A549 (cell line): ENCODE measurements at regions not wholly inside any gene's neighbourhood (a gene's known extent, or its start where the extent isn't known, plus 50 kb on each side); places are given as distances from the start of the nearest gene placed in this dataset.

Experiments
- ATAC-seq, 2 experiments: fragments of 200-7000 bp in 1 of 2; fragments of >200 bp in 1 of 2; cut with Nextera tagmentation in 1 of 2; cut with Tn5 transposase in 1 of 2; 3 replicates each; pipeline versions ENCODE4 v1.8.0 to v1.9.1; 2018 to 2020; ENCODE audit warnings: mild to moderate bottlenecking in 1 of 2, moderate library complexity in 1 of 2
- CTCF ChIA-PET: fragments of 300-600 bp; sonication (Branson Sonifier 250); formaldehyde crosslinking; extraction: SDS; loops from one replicate; lab custom pipeline; 2021; ENCODE audit warnings: antibody characterized with exemption, inconsistent platforms; lab: Yijun Ruan, JAX
- POLR2A ChIA-PET: fragments of 350-600 bp; formaldehyde crosslinking; extraction: SDS; loops from one replicate; lab custom pipeline; 2021; ENCODE audit warnings: antibody characterized with exemption, inconsistent platforms; lab: Yijun Ruan, JAX
- DNase-seq, 2 experiments: peaks; one replicate each; pipeline versions ENCODE4 v3.0.0 to v3.0.0-alpha.2; 2011 to 2016; ENCODE audit warnings: low read depth in 1 of 2, low spot score in 1 of 2
- FAIRE-seq: peaks from 2 replicates; lab custom pipeline; 2011; peaks lifted over from hg19 to GRCh38; lab: Jason Lieb, UNC
- H3K27ac ChIP-seq, 2 experiments: fragments of >200 bp; sonication (Bioruptor Twin); formaldehyde crosslinking; 3 replicates each; pipeline ENCODE4 v1.5.1; 2016 to 2017
- H3K4me1 ChIP-seq: fragments of >200 bp; sonication (Bioruptor Twin); formaldehyde crosslinking; 3 replicates; pipeline ENCODE4 v1.6.1; 2016
- H3K4me2 ChIP-seq: fragments of >200 bp; sonication (Bioruptor Twin); formaldehyde crosslinking; 3 replicates; pipeline ENCODE4 v1.6.1; 2016
- H3K4me3 ChIP-seq: fragments of >200 bp; sonication (Bioruptor Twin); formaldehyde crosslinking; 3 replicates; pipeline ENCODE4 v1.5.1; 2016
- H3K9me3 ChIP-seq: fragments of >200 bp; sonication (Bioruptor Twin); formaldehyde crosslinking; 3 replicates; pipeline ENCODE4 v1.6.1; 2016
- CBX8 ChIP-seq: fragments of 200-600 bp; sonication (generic); IDR thresholded peaks from 2 replicates; pipeline ENCODE4 v1.6.1; 2016
- CHD4 ChIP-seq: fragments of 200-600 bp; sonication (generic); IDR thresholded peaks from 2 replicates; pipeline ENCODE4 v1.6.1; 2016; ENCODE audit warnings: antibody characterized with exemption, mild to moderate bottlenecking, borderline replicate concordance
- EHF ChIP-seq: fragments of 250-450 bp; sonication (Bioruptor Pico); IDR thresholded peaks from 2 replicates; pipeline ENCODE4 v1.5.0; 2020; ENCODE audit warnings: mild to moderate bottlenecking
- EHMT2 ChIP-seq: fragments of 200-600 bp; sonication (generic); IDR thresholded peaks from 2 replicates; pipeline ENCODE4 v1.6.1; 2016; ENCODE audit warnings: antibody characterized with exemption, low read depth, mild to moderate bottlenecking, moderate library complexity
- FOSL2 ChIP-seq, 2 experiments: fragments of 450-650 bp in 1 of 2; fragments of >200 bp in 1 of 2; sonication (Bioruptor Twin) in 1 of 2; formaldehyde crosslinking; IDR thresholded peaks; 2 replicates each; pipeline versions ENCODE4 v1.5.0 to v1.6.1; 2016 to 2020; ENCODE audit warnings: mild to moderate bottlenecking in 1 of 2, moderate library complexity in 1 of 2
- GATA3 ChIP-seq: IDR thresholded peaks from 2 replicates; pipeline ENCODE4 v1.6.1; 2012; ENCODE audit warnings: borderline replicate concordance
- JUN ChIP-seq, 2 experiments: fragments of >200 bp; sonication (Bioruptor Twin); formaldehyde crosslinking; IDR thresholded peaks; 2 replicates in 1 of 2; 3 replicates in 1 of 2; pipeline ENCODE4 v1.6.1; 2016 to 2017
- KDM5A ChIP-seq: fragments of 200-600 bp; sonication (generic); IDR thresholded peaks from 2 replicates; pipeline ENCODE4 v1.6.1; 2016; ENCODE audit warnings: antibody characterized with exemption, mild to moderate bottlenecking
- MAZ ChIP-seq: fragments of 150-350 bp; IDR thresholded peaks from 2 replicates; pipeline ENCODE4 v1.6.1; 2014; ENCODE audit warnings: antibody characterized with exemption, low read depth, low read length, borderline replicate concordance
- NFE2L2 ChIP-seq: fragments of 150-350 bp; conservative IDR thresholded peaks from 2 replicates; pipeline ENCODE4 v1.6.1; 2014; ENCODE audit warnings: low read length
- NR3C1 ChIP-seq: fragments of >200 bp; sonication (Bioruptor Twin); formaldehyde crosslinking; IDR thresholded peaks from 3 replicates; pipeline ENCODE4 v1.6.1; 2017
- PHF8 ChIP-seq: fragments of 200-600 bp; sonication (generic); IDR thresholded peaks from 2 replicates; pipeline ENCODE4 v1.6.1; 2016; ENCODE audit warnings: low read depth, mild to moderate bottlenecking, antibody characterized with exemption, moderate library complexity, borderline replicate concordance
- RAD21 ChIP-seq, 2 experiments: fragments of >200 bp in 1 of 2; sonication (Bioruptor Twin) in 1 of 2; formaldehyde crosslinking in 1 of 2; IDR thresholded peaks in 1 of 2; conservative IDR thresholded peaks in 1 of 2; 2 replicates in 1 of 2; 3 replicates in 1 of 2; pipeline ENCODE4 v1.6.1; 2012 to 2018; ENCODE audit warnings: inconsistent platforms in 1 of 2
- RCOR1 ChIP-seq: fragments of 150-350 bp; IDR thresholded peaks from 2 replicates; pipeline ENCODE4 v1.6.1; 2014; ENCODE audit warnings: antibody characterized with exemption, low read length, low read depth
- TP53 ChIP-seq: fragments of 250-450 bp; sonication (Bioruptor Pico); IDR thresholded peaks from 2 replicates; pipeline ENCODE4 v1.5.0; 2021; ENCODE audit warnings: mild to moderate bottlenecking, moderate library complexity
- WGBS: methylation state at CpG from one replicate; pipeline ENCODE4 v1.1.6; 2017; ENCODE audit errors: missing lambda C conversion rate; 5-methylcytosine and 5-hydroxymethylcytosine counted together
- TF ChIP-seq, protein P1 (sequence below): IDR thresholded peaks from 2 replicates; pipeline ENCODE4 v1.6.1; 2012
- TF ChIP-seq, protein P2 (sequence below): fragments of >200 bp; sonication (Bioruptor Twin); formaldehyde crosslinking; IDR thresholded peaks from 3 replicates; pipeline ENCODE4 v1.5.1; 2016
- TF ChIP-seq, protein P3 (sequence below): fragments of 200-600 bp; sonication (generic); IDR thresholded peaks from 2 replicates; pipeline ENCODE4 v1.6.1; 2016; ENCODE audit warnings: antibody characterized with exemption, mild to moderate bottlenecking, moderate library complexity
- TF ChIP-seq, protein P4 (sequence below): fragments of 250-450 bp; sonication (Bioruptor Pico); IDR thresholded peaks from 2 replicates; pipeline ENCODE4 v1.5.0; 2021; ENCODE audit warnings: mild to moderate bottlenecking, moderate library complexity, borderline replicate concordance
- TF ChIP-seq, protein P5 (sequence below): fragments of >200 bp; sonication (Bioruptor Twin); formaldehyde crosslinking; IDR thresholded peaks from 2 replicates; pipeline ENCODE4 v1.6.1; 2016

DNA sequence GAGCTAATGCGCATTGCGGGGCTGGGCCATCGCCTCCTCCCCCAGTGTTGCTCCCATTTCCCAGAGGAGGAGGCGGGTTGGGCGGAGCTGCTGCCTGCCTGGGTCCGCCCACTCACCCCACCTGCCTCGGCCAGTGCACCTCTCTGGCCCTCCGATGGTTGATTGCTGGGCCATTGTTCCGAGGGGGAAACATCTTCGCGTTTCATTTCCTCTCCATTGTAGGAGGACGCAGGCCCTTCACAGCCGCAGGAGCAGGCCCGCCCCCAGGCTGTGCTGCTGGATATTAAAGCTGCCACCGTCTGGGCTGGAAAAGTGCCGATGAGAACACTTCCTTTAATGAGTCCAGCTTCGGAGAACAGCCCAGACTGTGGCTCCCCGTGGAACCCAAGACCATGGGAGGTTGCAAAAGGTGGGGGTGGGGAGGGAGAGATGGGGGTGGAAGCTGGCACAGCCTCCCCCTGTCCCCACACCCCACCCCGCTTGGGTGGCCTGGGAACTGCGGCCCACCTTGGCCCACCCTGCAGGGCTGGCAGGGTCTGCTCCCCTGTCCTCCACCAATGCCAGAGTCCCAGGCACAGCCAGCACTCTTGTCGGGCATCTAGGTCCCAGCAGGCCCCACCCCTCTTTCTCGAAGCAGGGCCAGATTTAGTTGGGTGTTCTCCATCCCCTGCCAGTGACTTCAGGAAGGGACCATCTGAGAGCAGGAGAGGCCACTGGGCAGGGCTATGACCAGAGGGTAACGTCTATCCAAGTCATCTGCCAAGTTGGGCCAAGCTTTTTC is 96.6 kb downstream of the ADRA2C start:
- no peak for FAIRE-seq
- Histone ChIP-seq H3K4me2 (no peak overlapping the region), H3K4me3 (no peak overlapping the region), H3K9me3 (no peaks in the 10 kb centered on the region), H3K4me1 (no peaks in the 10 kb centered on the region), H3K27ac (no peak overlapping the region)
- ATAC-seq: no peak
- POLR2A ChIA-PET: no interaction called here
- WGBS: 46% methylated on average over 7 of the region's 23 CpGs
- DNase-seq: no peak
- TF ChIP-seq, protein P1, sequence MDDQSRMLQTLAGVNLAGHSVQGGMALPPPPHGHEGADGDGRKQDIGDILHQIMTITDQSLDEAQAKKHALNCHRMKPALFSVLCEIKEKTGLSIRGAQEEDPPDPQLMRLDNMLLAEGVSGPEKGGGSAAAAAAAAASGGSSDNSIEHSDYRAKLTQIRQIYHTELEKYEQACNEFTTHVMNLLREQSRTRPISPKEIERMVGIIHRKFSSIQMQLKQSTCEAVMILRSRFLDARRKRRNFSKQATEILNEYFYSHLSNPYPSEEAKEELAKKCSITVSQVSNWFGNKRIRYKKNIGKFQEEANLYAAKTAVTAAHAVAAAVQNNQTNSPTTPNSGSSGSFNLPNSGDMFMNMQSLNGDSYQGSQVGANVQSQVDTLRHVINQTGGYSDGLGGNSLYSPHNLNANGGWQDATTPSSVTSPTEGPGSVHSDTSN: no peak
- no peak for TF ChIP-seq CHD4
- TF ChIP-seq CBX8: no peak
- TF ChIP-seq PHF8: no peak
- no peak for TF ChIP-seq NFE2L2
- TF ChIP-seq JUN (IDR thresholded peaks at IDR 0.05): no peak
- TF ChIP-seq, protein P2, sequence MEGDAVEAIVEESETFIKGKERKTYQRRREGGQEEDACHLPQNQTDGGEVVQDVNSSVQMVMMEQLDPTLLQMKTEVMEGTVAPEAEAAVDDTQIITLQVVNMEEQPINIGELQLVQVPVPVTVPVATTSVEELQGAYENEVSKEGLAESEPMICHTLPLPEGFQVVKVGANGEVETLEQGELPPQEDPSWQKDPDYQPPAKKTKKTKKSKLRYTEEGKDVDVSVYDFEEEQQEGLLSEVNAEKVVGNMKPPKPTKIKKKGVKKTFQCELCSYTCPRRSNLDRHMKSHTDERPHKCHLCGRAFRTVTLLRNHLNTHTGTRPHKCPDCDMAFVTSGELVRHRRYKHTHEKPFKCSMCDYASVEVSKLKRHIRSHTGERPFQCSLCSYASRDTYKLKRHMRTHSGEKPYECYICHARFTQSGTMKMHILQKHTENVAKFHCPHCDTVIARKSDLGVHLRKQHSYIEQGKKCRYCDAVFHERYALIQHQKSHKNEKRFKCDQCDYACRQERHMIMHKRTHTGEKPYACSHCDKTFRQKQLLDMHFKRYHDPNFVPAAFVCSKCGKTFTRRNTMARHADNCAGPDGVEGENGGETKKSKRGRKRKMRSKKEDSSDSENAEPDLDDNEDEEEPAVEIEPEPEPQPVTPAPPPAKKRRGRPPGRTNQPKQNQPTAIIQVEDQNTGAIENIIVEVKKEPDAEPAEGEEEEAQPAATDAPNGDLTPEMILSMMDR: no peak
- no peak for TF ChIP-seq KDM5A
- no peak for TF ChIP-seq TP53 (CRISPR knock-in tag)
- no peak for TF ChIP-seq RAD21 (conservative IDR thresholded peaks at IDR 0.05 in 1 of 2, IDR thresholded peaks at IDR 0.05 in 1 of 2)
- TF ChIP-seq, protein P3, sequence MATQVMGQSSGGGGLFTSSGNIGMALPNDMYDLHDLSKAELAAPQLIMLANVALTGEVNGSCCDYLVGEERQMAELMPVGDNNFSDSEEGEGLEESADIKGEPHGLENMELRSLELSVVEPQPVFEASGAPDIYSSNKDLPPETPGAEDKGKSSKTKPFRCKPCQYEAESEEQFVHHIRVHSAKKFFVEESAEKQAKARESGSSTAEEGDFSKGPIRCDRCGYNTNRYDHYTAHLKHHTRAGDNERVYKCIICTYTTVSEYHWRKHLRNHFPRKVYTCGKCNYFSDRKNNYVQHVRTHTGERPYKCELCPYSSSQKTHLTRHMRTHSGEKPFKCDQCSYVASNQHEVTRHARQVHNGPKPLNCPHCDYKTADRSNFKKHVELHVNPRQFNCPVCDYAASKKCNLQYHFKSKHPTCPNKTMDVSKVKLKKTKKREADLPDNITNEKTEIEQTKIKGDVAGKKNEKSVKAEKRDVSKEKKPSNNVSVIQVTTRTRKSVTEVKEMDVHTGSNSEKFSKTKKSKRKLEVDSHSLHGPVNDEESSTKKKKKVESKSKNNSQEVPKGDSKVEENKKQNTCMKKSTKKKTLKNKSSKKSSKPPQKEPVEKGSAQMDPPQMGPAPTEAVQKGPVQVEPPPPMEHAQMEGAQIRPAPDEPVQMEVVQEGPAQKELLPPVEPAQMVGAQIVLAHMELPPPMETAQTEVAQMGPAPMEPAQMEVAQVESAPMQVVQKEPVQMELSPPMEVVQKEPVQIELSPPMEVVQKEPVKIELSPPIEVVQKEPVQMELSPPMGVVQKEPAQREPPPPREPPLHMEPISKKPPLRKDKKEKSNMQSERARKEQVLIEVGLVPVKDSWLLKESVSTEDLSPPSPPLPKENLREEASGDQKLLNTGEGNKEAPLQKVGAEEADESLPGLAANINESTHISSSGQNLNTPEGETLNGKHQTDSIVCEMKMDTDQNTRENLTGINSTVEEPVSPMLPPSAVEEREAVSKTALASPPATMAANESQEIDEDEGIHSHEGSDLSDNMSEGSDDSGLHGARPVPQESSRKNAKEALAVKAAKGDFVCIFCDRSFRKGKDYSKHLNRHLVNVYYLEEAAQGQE: no peak
- TF ChIP-seq MAZ: no peak
- TF ChIP-seq EHF (CRISPR knock-in tag): no peak
- TF ChIP-seq, all 56 proteins: peak for 0
- CTCF ChIA-PET: interaction anchor here (1.0 kb wide), 1 partner anchor 18 kb away, joined by 4 read pairs; no protein-coding TSS in a partner anchor

DNA sequence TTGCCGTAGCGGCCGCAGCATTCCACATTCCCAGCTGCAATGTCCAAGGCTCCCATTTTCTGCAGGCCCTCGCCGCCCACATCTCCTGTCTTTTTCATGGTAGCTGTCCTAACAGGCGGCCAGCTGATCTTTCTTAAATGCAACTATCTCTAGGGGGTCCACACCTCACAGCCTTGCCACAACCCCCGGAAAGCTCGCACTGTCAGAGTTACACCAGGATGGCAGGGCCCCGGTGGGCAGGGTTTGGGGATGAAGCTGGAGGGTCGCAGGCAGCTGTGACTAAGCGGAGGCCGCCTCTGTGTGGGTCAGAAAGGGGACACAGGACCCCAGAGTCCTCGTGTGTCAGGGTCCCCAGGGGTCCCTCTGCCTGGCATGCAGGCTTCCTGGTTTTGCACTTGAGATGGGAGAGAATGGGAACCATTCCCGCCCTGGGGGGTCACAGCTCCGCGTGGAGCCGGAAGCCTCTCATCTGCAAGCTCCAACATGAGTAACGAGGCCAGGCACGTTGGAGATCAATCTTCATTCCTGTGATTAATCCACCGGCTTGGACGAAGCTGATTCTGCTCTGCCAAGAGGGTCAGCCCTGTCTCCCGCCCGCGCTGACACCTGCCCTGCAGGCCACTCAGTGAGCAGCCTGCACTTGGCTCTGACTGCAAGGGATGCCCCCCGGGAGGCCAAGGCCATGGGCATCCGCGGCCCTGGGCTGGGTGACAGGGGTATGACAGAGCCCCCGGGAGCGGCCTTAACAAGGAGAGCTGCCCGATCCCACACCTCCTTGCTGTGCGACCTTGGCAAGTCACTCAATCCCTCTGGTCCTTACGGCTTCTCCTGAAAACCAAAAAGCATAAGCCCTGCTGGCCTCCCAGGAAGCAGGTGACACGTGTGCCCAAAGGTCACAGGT is 97.9 kb downstream of the ADRA2C start:
- CTCF ChIA-PET: interaction anchor here (3.6 kb wide), 1 partner anchor 17 kb away, joined by 13 read pairs; no protein-coding TSS in a partner anchor
- Histone ChIP-seq H3K9me3 (no peaks in the 10 kb centered on the region), H3K4me2 (no peak overlapping the region), H3K27ac (no peak overlapping the region), H3K4me1 (no peaks in the 10 kb centered on the region), H3K4me3 (no peak overlapping the region)
- WGBS: 63% methylated on average over 14 of the region's 33 CpGs
- POLR2A ChIA-PET: no interaction called here
- ATAC-seq (no peak), FAIRE-seq (no peak), DNase-seq (no peak)
- TF ChIP-seq, protein P4, sequence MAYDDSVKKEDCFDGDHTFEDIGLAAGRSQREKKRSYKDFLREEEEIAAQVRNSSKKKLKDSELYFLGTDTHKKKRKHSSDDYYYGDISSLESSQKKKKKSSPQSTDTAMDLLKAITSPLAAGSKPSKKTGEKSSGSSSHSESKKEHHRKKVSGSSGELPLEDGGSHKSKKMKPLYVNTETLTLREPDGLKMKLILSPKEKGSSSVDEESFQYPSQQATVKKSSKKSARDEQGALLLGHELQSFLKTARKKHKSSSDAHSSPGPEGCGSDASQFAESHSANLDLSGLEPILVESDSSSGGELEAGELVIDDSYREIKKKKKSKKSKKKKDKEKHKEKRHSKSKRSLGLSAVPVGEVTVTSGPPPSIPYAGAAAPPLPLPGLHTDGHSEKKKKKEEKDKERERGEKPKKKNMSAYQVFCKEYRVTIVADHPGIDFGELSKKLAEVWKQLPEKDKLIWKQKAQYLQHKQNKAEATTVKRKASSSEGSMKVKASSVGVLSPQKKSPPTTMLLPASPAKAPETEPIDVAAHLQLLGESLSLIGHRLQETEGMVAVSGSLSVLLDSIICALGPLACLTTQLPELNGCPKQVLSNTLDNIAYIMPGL: no peak
- TF ChIP-seq, protein P5, sequence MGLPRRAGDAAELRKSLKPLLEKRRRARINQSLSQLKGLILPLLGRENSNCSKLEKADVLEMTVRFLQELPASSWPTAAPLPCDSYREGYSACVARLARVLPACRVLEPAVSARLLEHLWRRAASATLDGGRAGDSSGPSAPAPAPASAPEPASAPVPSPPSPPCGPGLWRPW: no peak
- TF ChIP-seq FOSL2 (IDR thresholded peaks at IDR 0.05) (no peak), FOSL2 (CRISPR knock-in tag; IDR thresholded peaks at IDR 0.05) (no peak), EHMT2 (no peak), RCOR1 (no peak), GATA3 (no peak), NR3C1 (no peak)
- TF ChIP-seq, protein P3: no peak
